ENCODE measurements at regions not wholly inside any gene's neighbourhood (a gene's known extent, or its start where the extent isn't known, plus 50 kb on each side); places are given as distances from the start of the nearest gene placed in this dataset.
"Not testable (repeated sequence)": the region's sequence is repeated elsewhere in the genome, so short reads cannot be mapped to it uniquely, and the experiment has no call there.

DNA sequence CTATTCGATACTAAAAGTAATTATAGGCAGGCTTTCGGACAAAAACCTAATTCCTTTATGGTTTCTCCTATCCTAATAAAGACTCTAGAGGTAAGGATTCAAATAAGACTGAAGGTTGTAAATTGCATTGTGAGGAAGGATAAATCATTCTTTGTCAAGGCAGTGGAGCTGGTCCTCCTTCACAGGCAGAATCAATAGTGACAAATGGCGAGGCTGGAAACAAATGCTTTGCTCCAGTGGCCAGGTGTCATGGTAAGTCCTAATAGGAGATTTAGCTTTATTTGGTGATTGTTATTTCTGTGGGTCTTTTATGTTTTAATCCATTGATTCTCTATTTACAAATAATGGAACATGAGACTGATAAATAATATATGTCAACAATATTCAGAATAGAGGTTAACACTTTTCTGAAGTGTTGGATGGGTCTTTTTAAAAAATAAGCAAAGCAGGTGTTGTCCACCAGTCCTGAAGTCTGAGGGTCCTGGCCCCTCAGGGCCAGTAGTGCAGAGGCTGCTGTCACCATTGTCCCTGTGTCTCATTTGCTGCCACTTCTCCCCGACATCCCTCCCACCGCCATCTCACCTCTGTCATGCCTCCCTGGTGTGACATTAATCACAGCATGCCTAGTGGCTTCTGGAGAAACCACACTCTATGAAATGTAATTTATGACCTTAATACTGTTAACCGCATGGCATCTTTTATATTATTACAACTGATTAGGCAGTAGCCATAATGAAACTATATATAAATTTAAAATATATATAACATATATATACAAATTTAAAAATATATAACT is 120.9 kb upstream of the MAGI3 start:
- DNase-seq: no peak

GRCh38 chr1:113271039-113271438 is 119.3 kb upstream of the MAGI3 start:
- no peak for DNase-seq

DNA sequence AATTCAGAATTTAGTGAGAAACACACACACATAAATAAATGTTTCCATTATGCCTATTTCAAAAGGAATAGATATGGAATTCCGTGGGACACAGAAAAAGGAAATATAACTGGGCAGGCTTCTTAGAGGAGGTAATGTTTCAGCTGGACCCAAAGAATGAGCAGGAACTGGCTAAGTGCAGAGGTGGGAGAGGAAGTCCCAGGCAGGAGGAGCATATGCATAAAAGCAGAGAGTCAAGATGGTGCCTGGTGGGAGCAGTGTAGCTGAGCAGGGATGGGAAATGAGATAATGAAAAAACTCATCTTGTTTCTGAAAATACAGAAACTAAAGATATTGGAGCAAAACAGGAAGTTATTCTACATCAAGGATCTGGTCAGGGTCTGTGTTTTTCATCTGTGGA is 115.2 kb upstream of the MAGI3 start:
- no peak for DNase-seq

DNA sequence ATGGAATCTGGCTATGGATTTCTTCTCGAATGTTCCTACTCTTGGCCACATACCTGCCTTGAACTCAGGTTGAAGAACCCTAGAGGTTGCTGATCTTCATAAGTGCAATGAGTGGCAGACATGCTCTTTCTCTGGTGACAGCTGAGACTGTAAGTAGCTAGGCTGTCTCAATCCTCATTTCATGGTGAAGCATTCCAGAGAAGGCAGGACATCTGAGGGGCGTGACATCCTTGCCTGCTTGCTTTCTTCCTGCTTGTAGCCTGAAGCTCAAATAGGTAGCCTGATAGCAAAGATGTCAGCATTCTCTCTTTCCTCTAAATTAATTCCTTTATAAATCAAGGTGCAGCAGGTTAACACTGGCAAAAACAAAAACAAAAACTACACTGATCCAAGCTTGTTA is 114.6 kb upstream of the MAGI3 start:
- no peak for DNase-seq

- DNase-seq: no peak
These were observed 113.8 kb upstream of the MAGI3 start for GRCh38 chr1:113276507-113276906.

DNA sequence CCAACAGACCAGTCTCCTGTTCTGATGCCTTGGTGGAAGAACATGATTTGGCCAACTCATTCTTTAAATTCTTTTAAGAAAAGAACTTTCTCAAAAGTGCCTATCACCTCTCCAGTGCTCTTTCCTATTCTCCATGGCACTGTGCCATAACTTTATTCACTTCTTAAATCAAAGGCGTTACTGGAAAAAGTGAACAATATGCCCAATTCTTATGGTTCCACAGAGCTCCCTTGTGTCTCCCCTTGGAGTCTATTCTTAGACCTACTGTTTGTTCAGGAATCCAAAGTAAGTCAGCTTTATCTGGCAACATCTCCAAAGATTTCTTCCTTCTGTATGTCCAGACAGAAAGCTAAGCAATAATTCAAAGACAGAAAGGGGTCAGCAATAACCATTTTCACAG is 111.9 kb upstream of the MAGI3 start:
- DNase-seq: no peak

GRCh38 chr1:113278777-113279176 is 111.5 kb upstream of the MAGI3 start:
- no peak for DNase-seq

GRCh38 chr1:113279776-113280391 is 110.4 kb upstream of the MAGI3 start:
- no peak for DNase-seq

GRCh38 chr1:113280581-113280980 is 109.7 kb upstream of the MAGI3 start:
- no peak for DNase-seq

DNA sequence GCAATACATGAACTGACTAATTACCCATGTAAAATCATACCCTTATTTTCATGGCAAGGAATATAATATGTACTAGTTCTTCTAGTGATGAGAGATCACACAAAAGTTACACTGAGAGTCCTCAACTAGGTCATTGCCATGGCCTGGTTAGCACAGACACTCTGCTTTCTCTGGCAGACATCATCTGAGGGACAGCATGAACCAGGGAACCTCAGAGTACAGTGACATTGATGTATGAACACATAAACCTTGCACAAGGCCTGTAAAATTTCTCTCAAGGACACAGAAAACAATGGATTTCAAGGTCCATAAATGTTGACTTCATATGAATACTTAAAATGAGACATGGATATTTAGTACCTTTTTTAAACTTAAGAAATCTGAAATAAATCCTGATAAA is 108.8 kb upstream of the MAGI3 start:
- no peak for DNase-seq

DNA sequence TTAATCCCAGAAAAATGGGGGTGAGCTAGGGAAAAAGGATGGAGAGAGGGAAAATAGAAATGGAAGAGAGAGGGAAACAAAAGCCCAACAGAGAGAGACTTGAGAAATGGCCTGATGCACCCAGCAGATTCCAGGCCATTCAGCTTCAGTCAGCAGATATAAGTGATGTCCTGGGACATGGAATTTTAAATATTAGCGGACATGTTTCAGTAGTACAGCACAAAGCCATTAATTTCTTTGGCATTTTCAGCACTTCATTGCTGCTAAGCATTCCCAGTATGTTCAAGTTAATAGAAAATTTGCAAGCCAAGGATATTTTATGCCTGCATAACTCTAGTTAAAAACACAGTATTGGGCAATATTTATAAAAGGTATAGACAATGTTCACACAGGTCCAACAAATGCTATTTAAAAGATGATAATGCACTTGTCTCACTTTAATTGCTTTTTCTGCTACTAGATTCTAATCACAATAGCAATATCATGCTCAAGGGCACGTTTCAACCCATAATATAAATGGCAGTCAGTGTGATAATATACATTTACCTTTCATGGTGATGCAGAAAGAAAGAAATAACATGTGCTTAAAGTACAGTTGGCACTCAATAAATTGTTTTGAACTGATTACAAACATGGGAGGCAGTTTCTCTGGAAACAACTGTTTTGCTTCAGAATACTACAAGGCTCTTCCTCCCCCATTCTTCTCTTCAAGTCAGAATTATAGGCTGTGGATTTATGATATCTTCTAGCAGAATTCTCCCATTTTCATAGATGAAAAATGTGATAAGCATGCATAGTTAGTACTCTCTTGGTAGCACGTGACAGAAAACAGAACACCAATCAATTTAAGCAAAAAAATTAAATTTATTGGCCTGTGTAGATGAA is 108.1 kb upstream of the MAGI3 start:
- DNase-seq: no peak

DNA sequence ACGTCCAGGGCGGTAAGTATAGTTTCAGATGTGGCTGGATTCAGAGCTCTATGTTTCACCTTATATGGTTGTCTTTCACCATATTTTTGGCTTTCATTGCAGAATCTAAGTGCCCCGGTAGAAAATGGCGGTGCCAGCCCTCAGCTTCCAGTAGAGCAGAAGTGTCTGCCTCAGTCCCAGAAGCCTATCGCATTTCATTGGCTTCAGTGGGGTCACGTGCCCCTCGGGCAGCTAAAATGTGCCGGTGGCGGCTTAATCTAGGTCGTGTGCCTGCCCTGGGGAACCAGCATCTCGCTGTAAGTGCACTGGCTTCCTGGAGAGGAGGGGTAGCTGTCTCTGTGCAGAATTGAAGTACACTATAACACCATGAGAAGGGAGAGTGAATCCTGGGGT is 107.4 kb upstream of the MAGI3 start:
- no peak for DNase-seq

DNA sequence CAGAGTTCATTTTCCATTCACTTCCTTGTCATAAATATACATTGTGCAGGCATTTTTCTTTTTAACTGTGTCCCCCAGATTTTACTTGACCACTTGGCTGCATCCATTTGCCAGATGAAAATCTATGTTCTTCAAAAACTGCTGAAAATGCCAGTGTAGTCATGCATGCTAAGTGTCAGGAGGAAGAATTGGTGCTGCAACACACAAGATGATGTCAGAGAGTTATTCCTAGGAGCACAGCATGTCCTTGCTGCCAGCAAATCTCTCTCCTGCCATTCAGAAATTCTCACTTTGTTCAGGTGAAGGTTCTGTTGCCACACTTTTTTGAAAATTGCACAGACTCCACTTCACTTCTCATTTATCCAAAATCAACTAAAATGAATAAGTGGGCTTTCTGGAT is 106.4 kb upstream of the MAGI3 start:
- DNase-seq: no peak

- DNase-seq: no peak
These were observed 104.2 kb upstream of the MAGI3 start for GRCh38 chr1:113286156-113286555.

DNA sequence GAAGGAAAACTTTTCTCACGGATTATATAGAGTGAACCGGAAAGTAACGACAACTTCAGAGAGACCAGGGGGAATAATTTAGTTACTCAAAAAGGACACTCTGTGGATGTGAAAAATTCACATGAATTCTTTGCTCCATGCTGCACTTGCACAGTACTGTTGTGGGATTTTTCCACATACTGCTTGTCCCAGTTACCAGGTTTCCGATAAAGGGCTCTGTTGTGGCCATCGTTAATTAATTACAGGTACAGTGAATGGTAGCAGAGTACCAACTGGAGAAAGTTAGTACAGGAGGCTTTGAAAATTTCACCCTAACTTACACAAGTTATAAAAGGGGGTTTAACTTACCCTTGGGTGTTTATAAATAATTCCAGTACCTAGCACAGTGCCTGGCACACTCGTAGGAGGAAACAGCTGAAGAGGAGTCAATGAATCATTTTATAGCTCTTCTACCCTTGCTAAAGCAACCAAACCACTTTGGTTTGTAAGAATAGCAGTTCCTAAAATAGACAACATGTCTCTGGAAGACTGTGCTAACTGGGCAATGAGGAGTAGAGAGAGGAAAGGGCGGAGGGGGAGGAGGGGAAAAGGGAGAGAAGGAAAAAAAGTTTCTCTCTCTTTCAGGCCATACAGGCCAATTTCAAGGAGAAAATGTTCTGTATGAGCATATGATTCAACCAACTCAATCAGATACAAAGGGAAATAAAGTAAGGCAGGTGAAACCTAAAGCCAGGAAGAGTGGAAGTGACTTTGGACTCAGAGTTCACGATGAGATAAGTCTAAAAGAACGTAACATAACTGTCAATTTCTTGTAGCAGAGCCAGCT is 98.3 kb upstream of the MAGI3 start:
- DNase-seq: no peak

DNA sequence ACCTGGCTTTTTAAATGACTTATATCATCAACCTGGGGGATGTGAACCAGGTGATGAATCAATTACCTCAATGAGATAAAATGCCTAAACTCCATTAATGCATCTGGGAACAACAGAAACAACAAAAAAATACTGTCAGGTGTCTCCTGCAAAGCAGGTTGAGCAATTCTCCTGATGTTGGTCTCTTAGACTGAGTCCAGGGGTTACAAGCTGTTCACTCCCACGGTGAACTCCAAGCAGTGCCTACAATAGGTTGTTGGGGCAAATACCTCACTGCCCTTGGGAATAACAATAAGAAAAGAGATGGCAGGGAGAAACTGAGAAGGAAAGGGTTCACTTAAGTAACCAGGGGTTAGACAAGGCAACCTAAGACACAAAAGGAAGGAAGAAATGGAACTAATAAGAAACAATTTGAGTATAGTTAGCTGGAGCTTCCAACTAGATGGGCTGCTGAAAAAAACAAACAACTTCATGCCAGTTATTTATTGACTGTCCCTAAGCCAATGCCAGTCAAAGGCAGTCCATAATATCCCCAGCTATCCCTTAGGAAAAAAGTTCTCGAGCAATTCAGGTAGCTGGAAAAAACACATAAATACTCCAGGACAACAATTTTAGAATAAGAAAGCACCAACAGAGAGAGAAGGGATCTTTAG is 97.6 kb upstream of the MAGI3 start:
- DNase-seq: no peak

DNA sequence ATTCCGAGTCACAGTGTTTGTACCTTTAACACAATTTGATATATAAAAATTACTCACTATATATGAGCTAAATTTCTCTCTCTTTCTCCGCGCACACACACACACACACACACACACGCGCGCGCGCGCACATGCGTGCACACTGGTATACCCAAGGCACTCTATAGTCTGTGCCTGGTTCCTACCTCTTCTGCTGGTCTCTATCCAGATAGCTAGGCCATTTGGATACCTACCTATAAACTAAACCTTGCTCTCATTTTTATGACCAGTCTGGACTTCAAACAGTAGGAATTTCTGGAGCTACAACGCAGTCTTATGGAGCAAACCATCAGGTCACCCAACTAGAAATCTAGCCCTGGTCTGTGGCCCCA is 97.1 kb upstream of the MAGI3 start:
- no peak for DNase-seq

DNA sequence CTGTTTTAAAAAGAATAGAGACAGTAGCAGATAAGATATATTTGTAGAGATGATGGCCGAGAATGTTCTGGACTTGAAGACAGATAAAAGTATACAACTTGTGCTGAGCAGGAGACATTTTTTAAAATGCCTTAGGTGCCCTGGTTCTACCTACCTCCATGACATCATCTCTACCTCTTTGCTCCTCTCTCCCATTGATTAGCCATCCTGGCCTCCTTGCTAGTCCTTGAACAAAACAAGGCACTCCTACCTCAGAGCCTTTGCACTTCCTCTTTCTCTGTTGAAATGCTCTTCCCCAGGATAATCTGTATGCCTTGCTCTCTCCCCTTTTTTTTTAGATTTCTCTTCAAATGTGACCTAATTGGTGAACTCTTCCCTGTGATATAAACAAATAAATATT is 92.6 kb upstream of the MAGI3 start:
- DNase-seq: no peak

DNA sequence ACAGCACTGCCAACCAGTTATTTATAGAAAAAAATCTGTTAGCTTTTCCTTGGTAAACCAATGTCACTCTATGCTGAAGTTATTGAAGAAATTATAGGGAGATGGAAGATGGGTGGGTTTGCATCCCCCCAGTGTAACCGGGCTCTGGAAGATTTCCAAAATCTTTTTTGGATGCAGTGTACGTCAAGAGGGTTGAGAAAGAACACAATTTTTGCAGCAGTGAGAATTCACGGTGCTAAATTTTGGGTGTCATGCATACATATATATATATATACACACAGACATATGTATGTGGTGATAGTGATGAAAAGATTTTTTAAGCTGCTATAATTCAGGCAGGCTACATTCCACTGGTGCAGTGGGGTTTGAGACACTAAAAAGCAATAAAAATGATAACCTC is 91.4 kb upstream of the MAGI3 start:
- no peak for DNase-seq

- DNase-seq: no peak
These were observed 87.7 kb upstream of the MAGI3 start for GRCh38 chr1:113302636-113303035.

DNA sequence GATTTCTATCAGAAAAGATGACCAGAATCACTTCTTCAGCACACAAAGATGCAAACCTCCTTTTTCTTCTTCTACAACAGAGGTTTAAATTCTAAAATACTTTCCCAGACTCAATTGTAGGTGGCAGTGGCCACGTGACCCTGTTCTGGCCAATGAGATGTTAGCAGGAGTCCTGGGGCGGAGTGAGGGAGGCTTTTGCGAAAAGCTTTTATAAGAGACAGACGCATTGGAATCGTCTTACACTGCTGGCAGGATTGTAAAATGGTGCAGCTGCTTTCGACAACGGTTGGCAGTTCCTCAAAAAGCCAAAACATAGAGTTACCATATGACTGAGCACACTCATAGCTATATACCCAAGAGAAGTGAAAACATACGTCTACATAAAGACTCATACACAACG is 87.0 kb upstream of the MAGI3 start:
- no peak for DNase-seq

GRCh38 chr1:113305029-113305428 is 85.3 kb upstream of the MAGI3 start:
- DNase-seq: not testable (repeated sequence)
